IMR-90 (cell line): ENCODE measurements at regions not wholly inside any gene's neighbourhood (a gene's known extent, or its start where the extent isn't known, plus 50 kb on each side); places are given as distances from the start of the nearest gene placed in this dataset.

Experiments used
- ATAC-seq: fragments of 200-7000 bp; cut with Tn5 transposase; 2 replicates; pipeline ENCODE4 v1.9.1; 2020; ENCODE audit warnings: low read depth, mild to moderate bottlenecking, moderate library complexity
- BruUV-seq: library from RNA; stranded (reverse); fragments of 400-500 nt; replicated peaks from 2 replicates; lab custom pipeline; 2021; lab: Mats Ljungman, UMichigan
- CTCF ChIA-PET: fragments of 300-600 bp; formaldehyde crosslinking; extraction: SDS; loops from one replicate; lab custom pipeline; 2021; ENCODE audit warnings: antibody characterized with exemption; lab: Yijun Ruan, JAX
- POLR2A ChIA-PET: fragments of 300-600 bp; sonication (Branson Sonifier 250); formaldehyde crosslinking; loops from one replicate; lab custom pipeline; 2022; ENCODE audit warnings: antibody characterized with exemption; ENCODE audit not compliant: unreplicated experiment; lab: Charles Lee
- DNase-seq: peaks from one replicate; pipeline ENCODE4 v3.0.0; 2013
- H2AFZ ChIP-seq: replicated peaks from 2 replicates; pipeline ENCODE3; 2013; ENCODE audit warnings: low read length, mild to moderate bottlenecking; ENCODE audit not compliant: poor library complexity
- H2AK5ac ChIP-seq: 2 replicates; pipeline ENCODE4 v1.6.1; 2013; ENCODE audit warnings: low read depth, low read length, inconsistent platforms
- H2AK9ac ChIP-seq: replicated peaks from 2 replicates; pipeline ENCODE3; 2013; ENCODE audit warnings: mild to moderate bottlenecking, low read depth, low read length, moderate library complexity; ENCODE audit not compliant: poor library complexity
- H2BK120ac ChIP-seq: 2 replicates; pipeline ENCODE4 v1.6.1; 2013; ENCODE audit warnings: low read depth, low read length, inconsistent platforms
- H2BK15ac ChIP-seq: 3 replicates; pipeline ENCODE4 v1.6.1; 2013; ENCODE audit warnings: low read depth, low read length, inconsistent platforms
- H2BK20ac ChIP-seq: 2 replicates; pipeline ENCODE4 v1.6.1; 2013; ENCODE audit warnings: low read depth, mild to moderate bottlenecking, inconsistent platforms, low read length, moderate library complexity
- H2BK5ac ChIP-seq: 2 replicates; pipeline ENCODE4 v1.6.1; 2013; ENCODE audit warnings: mild to moderate bottlenecking, low read depth, low read length, inconsistent platforms; ENCODE audit not compliant: poor library complexity, severe bottlenecking
- H3K14ac ChIP-seq: replicated peaks from 2 replicates; pipeline ENCODE4 v1.6.1; 2013; ENCODE audit warnings: low read depth, low read length, inconsistent platforms
- H3K18ac ChIP-seq: 2 replicates; pipeline ENCODE4 v1.6.1; 2013; ENCODE audit warnings: low read depth, low read length, control low read depth
- H3K23ac ChIP-seq: 2 replicates; pipeline ENCODE4 v1.6.1; 2013; ENCODE audit warnings: low read depth, low read length, inconsistent platforms
- H3K27ac ChIP-seq: 2 replicates; pipeline ENCODE4 v1.5.1; 2013; ENCODE audit warnings: mild to moderate bottlenecking, control low read depth, low read length; ENCODE audit not compliant: insufficient read depth
- H3K27me3 ChIP-seq: 2 replicates; pipeline ENCODE4 v1.6.1; 2013; ENCODE audit warnings: low read length; ENCODE audit not compliant: control insufficient read depth, insufficient read depth
- H3K36me3 ChIP-seq: 2 replicates; pipeline ENCODE4 v1.6.1; 2013; ENCODE audit warnings: low read length, mixed read lengths; ENCODE audit not compliant: control insufficient read depth, insufficient read depth
- H3K4ac ChIP-seq: 2 replicates; pipeline ENCODE4 v1.6.1; 2013; ENCODE audit warnings: low read depth, low read length, inconsistent platforms
- H3K4me1 ChIP-seq: 2 replicates; pipeline ENCODE4 v1.6.1; 2013; ENCODE audit warnings: low read length, mixed read lengths; ENCODE audit not compliant: control insufficient read depth, insufficient read depth
- H3K4me2 ChIP-seq: 2 replicates; pipeline ENCODE4 v1.6.1; 2013; ENCODE audit warnings: low read depth, mild to moderate bottlenecking, control low read depth, low read length, moderate library complexity
- H3K4me3 ChIP-seq: 2 replicates; pipeline ENCODE4 v1.5.1; 2013; ENCODE audit warnings: low read depth, mild to moderate bottlenecking, control low read depth, low read length, moderate library complexity; ENCODE audit not compliant: insufficient read depth
- H3K56ac ChIP-seq: 2 replicates; pipeline ENCODE4 v1.6.1; 2013; ENCODE audit warnings: low read length, inconsistent platforms; ENCODE audit not compliant: insufficient read depth; ENCODE audit errors: extremely low read depth
- H3K79me1 ChIP-seq, 2 experiments: 2 replicates each; pipeline ENCODE4 v1.6.1; 2013; ENCODE audit warnings: low read length in 2 of 2, inconsistent platforms in 1 of 2, low read depth in 1 of 2
- H3K9ac ChIP-seq: 2 replicates; pipeline ENCODE4 v1.6.1; 2013; ENCODE audit warnings: low read depth, low read length, control low read depth
- H3K9me1 ChIP-seq: 2 replicates; pipeline ENCODE4 v1.6.1; 2013; ENCODE audit warnings: low read length, inconsistent platforms; ENCODE audit not compliant: insufficient read depth
- H3K9me3 ChIP-seq: 2 replicates; pipeline ENCODE4 v1.6.1; 2013; ENCODE audit warnings: low read length; ENCODE audit not compliant: control insufficient read depth, insufficient read depth
- H4K20me1 ChIP-seq: 2 replicates; pipeline ENCODE4 v1.6.1; 2013; ENCODE audit warnings: low read length, inconsistent platforms; ENCODE audit not compliant: insufficient read depth
- H4K5ac ChIP-seq: 2 replicates; pipeline ENCODE4 v1.6.1; 2013; ENCODE audit warnings: mild to moderate bottlenecking, low read depth, low read length, control low read depth
- H4K8ac ChIP-seq, 2 experiments: 2 replicates each; pipeline ENCODE4 v1.6.1; 2013; ENCODE audit warnings: low read depth in 2 of 2, low read length in 2 of 2, control low read depth in 1 of 2, inconsistent platforms in 1 of 2
- H4K91ac ChIP-seq: 2 replicates; pipeline ENCODE4 v1.6.1; 2013; ENCODE audit warnings: low read depth, low read length, inconsistent platforms; ENCODE audit not compliant: insufficient read depth
- MXI1 ChIP-seq: IDR thresholded peaks from 2 replicates; pipeline ENCODE4 v1.6.1; 2012; ENCODE audit warnings: low read depth, mild to moderate bottlenecking, low read length, moderate library complexity, borderline replicate concordance
- POLR2A ChIP-seq: IDR thresholded peaks from 2 replicates; pipeline ENCODE4 v1.6.1; 2012; ENCODE audit warnings: mild to moderate bottlenecking, low read depth, low read length
- WGBS, 2 experiments: methylation state at CpG; one replicate each; pipeline versions ENCODE4 v1.1.5 to v1.1.7; 2013; ENCODE audit warnings: missing lambda C conversion rate in 2 of 2; ENCODE audit not compliant: insufficient read length in 1 of 2; ENCODE audit errors: extremely low coverage in 2 of 2; 5-methylcytosine and 5-hydroxymethylcytosine counted together
- dilution Hi-C: fragments of 300-500 bp; cut with HindIII; formaldehyde crosslinking; loops from one replicate; pipeline ENCODE4 v1.14.3; 2018; ENCODE audit warnings: low sequenced_read_pairs; ENCODE audit not compliant: unreplicated experiment
- in situ Hi-C: fragments of 300-500 bp; cut with MboI; formaldehyde crosslinking; loops from 3 replicates; pipeline ENCODE4 v1.14.3; 2019; ENCODE audit warnings: low sequenced_read_pairs, inconsistent platforms, mixed read lengths
- intact Hi-C: fragments of 100-400 bp; cut with micrococcal nuclease; formaldehyde crosslinking; loops from 2 replicates; pipeline ENCODE4 v1.10.0; 2022

DNA sequence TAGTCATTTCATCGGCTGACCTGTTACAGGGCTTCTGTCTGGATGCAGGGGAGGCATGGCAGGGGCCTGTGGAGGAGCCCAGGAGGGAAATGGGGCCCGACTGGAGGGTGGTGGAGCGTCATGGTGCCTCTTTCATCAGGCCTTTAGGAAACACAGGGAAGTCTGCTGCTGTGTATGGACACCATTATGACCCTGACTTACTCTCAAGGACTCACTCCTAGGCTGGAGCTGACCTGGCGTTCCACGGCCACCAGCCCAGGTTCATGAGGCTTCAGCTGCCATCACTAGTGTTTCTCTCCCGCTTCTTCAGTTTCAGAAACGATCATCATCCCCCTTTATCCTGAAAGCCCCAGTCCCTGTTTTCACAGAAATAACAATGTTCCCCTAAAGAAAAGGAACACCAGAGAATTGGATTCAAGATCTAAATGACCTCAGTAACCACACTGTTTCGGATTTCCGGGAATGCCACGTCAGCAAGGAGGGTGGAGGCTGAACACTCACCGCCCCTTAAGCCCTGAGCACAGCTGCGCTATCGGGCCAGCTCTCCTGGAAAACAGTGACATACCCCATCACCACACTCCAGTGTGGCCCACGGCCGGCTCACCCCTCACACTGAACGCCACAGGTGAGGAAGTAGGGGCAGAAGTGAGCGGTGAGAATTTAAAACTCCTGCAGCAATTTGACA lies 67.6 kb downstream of the SOX1 start:
- H2AFZ ChIP-seq: no peak overlapping the region
- TF ChIP-seq POLR2A: no peak
- TF ChIP-seq MXI1: no peak
- no peak overlapping the region for H2BK120ac ChIP-seq
- no peak overlapping the region for H3K4me2 ChIP-seq
- H3K79me1 ChIP-seq: no peaks in the 10 kb centered on the region
- no peaks in the 10 kb centered on the region for H3K4me1 ChIP-seq
- no peak overlapping the region for H3K27ac ChIP-seq
- intact Hi-C loops: no loop called here
- H2AK5ac ChIP-seq: no peak overlapping the region
- ATAC-seq: no peak
- H3K56ac ChIP-seq: no peak overlapping the region
- DNase-seq: no peak
- H3K9me1 ChIP-seq: no peaks in the 10 kb centered on the region
- no peak overlapping the region for H4K91ac ChIP-seq
- H3K9ac ChIP-seq: no peak overlapping the region
- no CpG with 5 or more reads among the region's 17 CpGs for WGBS, 2 experiments
- dilution Hi-C loops: no loop called here
- H3K27me3 ChIP-seq: no peaks in the 10 kb centered on the region
- H4K8ac ChIP-seq: no peak overlapping the region
- H3K9me3 ChIP-seq: peaks cover 44% of the 10 kb centered on the region
- H2BK20ac ChIP-seq: no peak overlapping the region
- no TSS peak for BruUV-seq
- H4K5ac ChIP-seq: no peak overlapping the region
- H3K14ac ChIP-seq: no peak overlapping the region
- in situ Hi-C loops: no loop called here
- H2AK9ac ChIP-seq: no peak overlapping the region
- H3K36me3 ChIP-seq: no peaks in the 10 kb centered on the region
- H4K20me1 ChIP-seq: no peaks in the 10 kb centered on the region
- H3K4me3 ChIP-seq: no peak overlapping the region
- H2BK5ac ChIP-seq: no peak overlapping the region
- no peak overlapping the region for H3K23ac ChIP-seq
- no peak overlapping the region for H2BK15ac ChIP-seq
- CTCF ChIA-PET: no interaction called here
- H3K18ac ChIP-seq: no peak overlapping the region
- POLR2A ChIA-PET: no interaction called here
- no peak overlapping the region for H3K4ac ChIP-seq
